22Rv1 (cell line): ENCODE measurements at regions not wholly inside any gene's neighbourhood (a gene's known extent, or its start where the extent isn't known, plus 50 kb on each side); places are given as distances from the start of the nearest gene placed in this dataset.
"Not testable (repeated sequence)": the region's sequence is repeated elsewhere in the genome, so short reads cannot be mapped to it uniquely, and the experiment has no call there.

Source experiments
- H3K27ac ChIP-seq: fragments of 450-650 bp; 2 replicates; pipeline ENCODE4 v1.5.1; 2017
- ZFX ChIP-seq: fragments of 450-650 bp; IDR thresholded peaks from 2 replicates; pipeline ENCODE4 v1.6.1; 2017; ENCODE audit warnings: antibody characterized with exemption, borderline replicate concordance
- TF ChIP-seq, protein P1 (sequence below): fragments of 450-650 bp; IDR thresholded peaks from 2 replicates; pipeline ENCODE4 v1.5.1; 2017; ENCODE audit warnings: mild to moderate bottlenecking

DNA sequence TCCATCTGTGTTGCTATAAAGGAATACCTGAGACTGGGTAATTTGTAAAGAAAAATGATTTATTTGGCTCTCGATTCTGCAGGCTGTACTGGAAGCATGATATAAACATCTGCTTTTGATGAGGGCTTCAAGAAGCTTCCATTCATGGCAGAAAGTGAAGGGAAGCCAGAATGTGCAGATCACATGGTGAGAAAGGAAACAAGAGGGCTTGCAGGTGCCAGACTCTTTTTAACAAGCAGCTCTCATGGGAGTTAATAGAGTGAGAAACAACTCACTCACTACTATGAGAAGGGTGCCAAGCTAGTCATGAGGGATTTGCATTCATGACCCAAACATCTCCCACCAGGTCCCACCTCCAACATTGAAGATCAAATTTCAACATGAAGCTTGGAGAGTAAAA is 247.2 kb downstream of the ZIC4 start:
- H3K27ac ChIP-seq, result no peak overlapping the region
- TF ChIP-seq, protein P1, sequence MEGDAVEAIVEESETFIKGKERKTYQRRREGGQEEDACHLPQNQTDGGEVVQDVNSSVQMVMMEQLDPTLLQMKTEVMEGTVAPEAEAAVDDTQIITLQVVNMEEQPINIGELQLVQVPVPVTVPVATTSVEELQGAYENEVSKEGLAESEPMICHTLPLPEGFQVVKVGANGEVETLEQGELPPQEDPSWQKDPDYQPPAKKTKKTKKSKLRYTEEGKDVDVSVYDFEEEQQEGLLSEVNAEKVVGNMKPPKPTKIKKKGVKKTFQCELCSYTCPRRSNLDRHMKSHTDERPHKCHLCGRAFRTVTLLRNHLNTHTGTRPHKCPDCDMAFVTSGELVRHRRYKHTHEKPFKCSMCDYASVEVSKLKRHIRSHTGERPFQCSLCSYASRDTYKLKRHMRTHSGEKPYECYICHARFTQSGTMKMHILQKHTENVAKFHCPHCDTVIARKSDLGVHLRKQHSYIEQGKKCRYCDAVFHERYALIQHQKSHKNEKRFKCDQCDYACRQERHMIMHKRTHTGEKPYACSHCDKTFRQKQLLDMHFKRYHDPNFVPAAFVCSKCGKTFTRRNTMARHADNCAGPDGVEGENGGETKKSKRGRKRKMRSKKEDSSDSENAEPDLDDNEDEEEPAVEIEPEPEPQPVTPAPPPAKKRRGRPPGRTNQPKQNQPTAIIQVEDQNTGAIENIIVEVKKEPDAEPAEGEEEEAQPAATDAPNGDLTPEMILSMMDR, result no peak
- TF ChIP-seq ZFX, result no peak

DNA sequence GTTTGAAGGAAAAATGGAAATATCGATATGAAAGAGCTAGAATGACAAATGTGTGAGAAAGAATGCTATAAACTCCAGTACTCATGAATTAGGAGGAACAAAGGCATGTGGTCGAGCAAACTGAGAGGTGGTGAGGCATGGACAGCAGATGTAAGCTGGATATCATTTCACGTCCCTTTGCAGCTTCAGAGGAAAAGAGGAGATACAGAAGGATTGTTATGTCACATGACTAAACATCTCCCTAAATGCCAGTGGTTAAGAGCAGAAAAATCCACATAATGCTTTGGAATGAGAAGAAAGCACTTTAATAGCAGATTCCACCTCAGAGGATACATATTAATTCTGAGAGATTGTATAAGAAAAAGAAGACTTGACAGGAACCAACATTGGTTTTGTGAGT is 248.7 kb downstream of the ZIC4 start:
- no peak overlapping the region for H3K27ac ChIP-seq
- TF ChIP-seq ZFX, result no peak
- TF ChIP-seq, protein P1, result no peak

DNA sequence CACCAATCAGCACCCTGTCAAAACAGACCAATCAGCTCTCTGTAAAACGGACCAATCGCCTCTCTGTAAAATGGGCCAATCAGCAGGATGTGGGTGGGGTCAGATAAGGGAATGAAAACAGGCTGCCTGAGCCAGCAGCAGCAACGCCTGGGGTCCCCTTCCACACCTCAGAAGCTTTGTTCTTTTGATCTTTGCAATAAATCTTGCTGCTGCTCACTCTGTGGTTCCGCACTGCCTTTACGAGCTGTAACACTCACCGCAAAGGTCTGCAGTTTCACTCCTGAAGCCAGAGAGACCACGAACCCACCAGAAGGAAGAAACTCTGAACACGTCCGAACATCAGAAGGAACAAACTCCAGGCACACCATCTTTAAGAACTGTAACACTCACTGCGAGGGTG is 251.4 kb downstream of the ZIC4 start:
- not testable (repeated sequence) for H3K27ac ChIP-seq

DNA sequence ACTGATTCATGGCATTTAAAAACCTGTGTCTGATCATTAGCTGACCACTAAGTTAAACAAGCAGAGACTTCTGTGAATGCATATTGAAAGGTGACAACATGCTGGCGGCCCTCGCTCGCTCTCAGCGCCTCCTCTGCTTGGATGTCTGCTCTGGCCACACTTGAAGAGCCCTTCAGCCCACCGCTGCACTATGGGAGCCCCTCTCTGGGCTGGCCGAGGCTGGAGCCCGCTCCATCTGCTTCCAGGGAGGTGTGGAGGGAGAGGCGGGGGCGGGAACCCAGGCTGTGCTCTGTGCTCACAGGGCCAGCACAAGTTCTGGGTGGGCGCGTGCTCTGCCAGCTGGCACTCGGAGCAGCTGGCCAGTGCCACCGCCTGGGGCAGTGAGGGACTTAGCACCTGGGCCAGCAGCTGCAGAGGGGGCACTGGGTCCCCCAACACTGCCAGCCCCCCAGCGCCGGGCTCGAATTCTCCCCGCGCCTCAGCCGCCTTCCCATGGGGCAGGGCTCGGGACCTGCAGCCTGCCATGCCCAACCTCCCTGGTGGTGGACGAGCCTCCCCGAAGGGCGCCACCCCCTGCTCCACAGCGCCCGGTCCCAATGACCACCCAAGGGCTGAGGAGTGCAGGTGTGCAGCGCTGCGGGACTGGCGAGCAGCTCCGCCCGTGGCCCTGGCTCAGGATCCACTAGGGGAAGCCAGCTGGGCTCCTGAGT is 252.4 kb downstream of the ZIC4 start:
- TF ChIP-seq, protein P1, result no peak
- TF ChIP-seq ZFX, result no peak

DNA sequence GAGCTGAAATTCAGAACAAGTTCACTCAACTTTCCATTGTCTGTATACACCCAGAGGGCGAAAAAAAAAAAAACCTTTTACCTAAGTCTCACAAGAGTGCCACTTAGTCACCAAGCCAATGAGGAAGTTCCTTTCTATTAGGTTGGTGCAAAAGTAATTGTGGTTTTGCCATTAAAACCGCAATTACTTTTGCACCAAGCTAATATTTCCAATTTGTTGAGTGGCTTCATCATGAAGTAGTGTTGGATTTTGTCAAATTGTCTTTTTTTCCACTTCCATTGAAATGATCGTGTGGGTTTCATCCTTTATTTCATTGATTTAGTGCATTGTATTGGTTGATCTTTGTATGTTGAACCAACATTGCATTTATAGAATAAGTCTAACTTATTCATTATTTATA is 253.9 kb downstream of the ZIC4 start:
- no peak overlapping the region for H3K27ac ChIP-seq
- TF ChIP-seq, protein P1, result no peak
- no peak for TF ChIP-seq ZFX

More for the DNA sequence above, 252.4 kb downstream of the ZIC4 start:
- no peak overlapping the region for H3K27ac ChIP-seq

DNA sequence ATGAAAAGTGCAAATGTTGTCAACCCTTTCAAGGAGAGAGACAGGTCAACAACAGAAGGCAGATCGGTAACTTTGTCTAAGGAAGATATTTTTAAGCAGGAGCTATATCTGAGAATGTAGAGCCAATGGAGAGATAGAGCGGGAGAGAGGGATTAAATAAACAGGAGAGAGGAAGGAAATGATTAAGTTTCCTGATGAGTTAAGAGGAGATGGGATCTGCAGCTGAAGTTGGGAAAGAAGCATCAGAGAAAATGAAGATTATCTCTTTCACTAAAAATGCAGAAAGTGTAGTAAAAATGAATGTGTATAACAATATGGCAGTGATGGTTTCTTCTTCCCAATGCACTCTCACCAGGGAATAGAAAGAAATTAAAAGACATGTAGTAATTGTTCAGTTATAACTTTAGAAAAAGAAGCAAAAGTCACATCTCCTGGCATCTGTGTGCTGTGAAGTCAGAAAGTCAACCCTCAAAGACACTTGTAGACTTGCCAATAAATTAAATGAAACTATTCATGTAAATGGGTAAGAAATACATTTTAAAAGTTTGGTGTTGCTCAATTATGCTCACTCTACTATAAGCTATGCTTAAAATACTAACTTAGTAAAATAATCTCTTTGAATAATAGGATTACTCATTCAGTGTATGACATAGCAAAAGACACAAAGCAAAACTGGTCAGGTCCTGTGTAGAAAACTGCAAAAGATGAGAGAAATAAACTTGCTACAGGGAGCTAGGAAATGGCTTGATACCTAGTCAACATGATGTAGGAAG is 264.6 kb downstream of the ZIC4 start:
- H3K27ac ChIP-seq, result no peak overlapping the region
- no peak for TF ChIP-seq ZFX
- TF ChIP-seq, protein P1, result no peak

DNA sequence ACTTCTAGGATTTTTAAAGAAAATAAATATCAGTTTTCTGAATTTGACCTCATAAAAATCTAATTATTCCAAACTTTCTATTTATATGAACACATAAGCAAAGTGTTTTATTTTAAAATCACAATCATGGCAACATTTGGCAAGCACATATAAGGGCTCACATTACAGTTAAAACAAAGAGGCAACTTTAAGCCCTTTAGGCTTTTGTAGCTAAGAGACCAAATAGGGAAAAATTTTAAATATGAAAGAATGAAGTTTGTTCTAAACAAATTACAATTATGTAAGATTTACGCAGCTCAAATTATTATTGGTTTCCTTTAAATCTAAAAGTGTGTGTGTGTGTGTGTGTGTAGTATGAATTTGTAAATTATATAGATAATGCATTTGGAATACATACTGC is 267.0 kb downstream of the ZIC4 start:
- no peak for TF ChIP-seq ZFX
- TF ChIP-seq, protein P1, result no peak
- H3K27ac ChIP-seq, result no peak overlapping the region
